Neuronal stem cell (in vitro differentiated cells): ENCODE measurements at regions not wholly inside any gene's neighbourhood (a gene's known extent, or its start where the extent isn't known, plus 50 kb on each side); places are given as distances from the start of the nearest gene placed in this dataset.
A peak's percentile ranks its signal among the peaks of the same experiment; 100 is the strongest.

Source experiments
- DNase-seq: peaks from one replicate; pipeline ENCODE4 v3.0.0-alpha.2; 2013; ENCODE audit warnings: low spot score
- H2AFZ ChIP-seq: one replicate; pipeline ENCODE4 v1.6.1; 2013; ENCODE audit warnings: mild to moderate bottlenecking, low read length, inconsistent platforms
- H2AK5ac ChIP-seq: 2 replicates; pipeline ENCODE4 v1.6.1; 2013; ENCODE audit warnings: low read depth, mild to moderate bottlenecking, inconsistent platforms, low read length, moderate library complexity, mixed read lengths
- H2BK120ac ChIP-seq: 2 replicates; pipeline ENCODE4 v1.6.1; 2013; ENCODE audit warnings: low read depth, mild to moderate bottlenecking, inconsistent platforms, low read length, moderate library complexity, mixed read lengths
- H2BK12ac ChIP-seq: one replicate; pipeline ENCODE4 v1.6.1; 2013; ENCODE audit warnings: low read length, inconsistent platforms
- H2BK15ac ChIP-seq: 2 replicates; pipeline ENCODE4 v1.6.1; 2013; ENCODE audit warnings: mild to moderate bottlenecking, low read length, inconsistent platforms, mixed read lengths
- H2BK5ac ChIP-seq: one replicate; pipeline ENCODE4 v1.6.1; 2013; ENCODE audit warnings: inconsistent platforms, mild to moderate bottlenecking, low read length, moderate library complexity
- H3K14ac ChIP-seq: one replicate; pipeline ENCODE4 v1.6.1; 2013; ENCODE audit warnings: low read length, inconsistent platforms
- H3K18ac ChIP-seq: 2 replicates; pipeline ENCODE4 v1.6.1; 2013; ENCODE audit warnings: low read length, inconsistent platforms
- H3K23ac ChIP-seq: 2 replicates; pipeline ENCODE4 v1.6.1; 2013; ENCODE audit warnings: low read depth, mild to moderate bottlenecking, mixed read lengths, low read length, inconsistent platforms; ENCODE audit not compliant: poor library complexity
- H3K27ac ChIP-seq: replicated peaks from 3 replicates; pipeline ENCODE4 v1.5.1; 2013; ENCODE audit warnings: low read length, inconsistent platforms
- H3K27me3 ChIP-seq, 3 experiments: 2 replicates each; pipeline ENCODE4 v1.6.1; 2013; ENCODE audit warnings: low read length in 3 of 3, mild to moderate bottlenecking in 2 of 3, inconsistent platforms in 1 of 3, low read depth in 1 of 3, mixed read lengths in 1 of 3, moderate library complexity in 1 of 3; ENCODE audit not compliant: control insufficient read depth in 3 of 3, insufficient read depth in 3 of 3
- H3K36me3 ChIP-seq, 2 donors: replicated peaks in 1 of 2; 2 replicates each; pipeline ENCODE4 v1.6.1; 2013; ENCODE audit warnings: low read length in 2 of 2; ENCODE audit not compliant: control insufficient read depth in 2 of 2, insufficient read depth in 2 of 2
- H3K4ac ChIP-seq: 2 replicates; pipeline ENCODE4 v1.6.1; 2013; ENCODE audit warnings: inconsistent platforms, mild to moderate bottlenecking, low read length, moderate library complexity
- H3K4me1 ChIP-seq, 2 donors: 1 replicate in 1 of 2; 2 replicates in 1 of 2; pipeline ENCODE4 v1.6.1; 2013; ENCODE audit warnings: low read length in 2 of 2, low read depth in 1 of 2; ENCODE audit not compliant: control insufficient read depth in 2 of 2, insufficient read depth in 1 of 2
- H3K4me2 ChIP-seq: one replicate; pipeline ENCODE4 v1.6.1; 2013; ENCODE audit warnings: mild to moderate bottlenecking, low read length, inconsistent platforms; ENCODE audit not compliant: insufficient read depth, poor library complexity, severe bottlenecking
- H3K4me3 ChIP-seq, 2 donors: 2 replicates each; pipeline ENCODE4 v1.5.1; 2013; ENCODE audit warnings: low read length in 2 of 2, mild to moderate bottlenecking in 2 of 2, inconsistent platforms in 1 of 2, moderate library complexity in 1 of 2
- H3K79me1 ChIP-seq: one replicate; pipeline ENCODE4 v1.6.1; 2013; ENCODE audit warnings: low read depth, mild to moderate bottlenecking, inconsistent platforms, low read length, moderate library complexity
- H3K9ac ChIP-seq: one replicate; pipeline ENCODE4 v1.6.1; 2013; ENCODE audit warnings: mild to moderate bottlenecking, low read depth, low read length, inconsistent platforms; ENCODE audit not compliant: poor library complexity
- H3K9me3 ChIP-seq, 2 donors: replicated peaks in 1 of 2; 2 replicates each; pipeline versions ENCODE3 to v1.6.1; 2013; ENCODE audit warnings: low read length in 2 of 2, mild to moderate bottlenecking in 2 of 2, inconsistent platforms in 1 of 2, low read depth in 1 of 2, mixed read lengths in 1 of 2, moderate library complexity in 1 of 2; ENCODE audit not compliant: control insufficient read depth in 2 of 2, insufficient read depth in 1 of 2
- H4K8ac ChIP-seq: one replicate; pipeline ENCODE4 v1.6.1; 2013; ENCODE audit warnings: low read depth, mild to moderate bottlenecking, inconsistent platforms, low read length, moderate library complexity
- H4K91ac ChIP-seq: one replicate; pipeline ENCODE4 v1.6.1; 2013; ENCODE audit warnings: low read length, low read depth, mild to moderate bottlenecking, inconsistent platforms; ENCODE audit not compliant: poor library complexity
- WGBS, 2 donors: extraction: QIAGEN DNeasy Blood & Tissue Kit; methylation state at CpG; one replicate each; pipeline ENCODE4 v1.1.7; 2013; ENCODE audit warnings: missing lambda C conversion rate in 2 of 2, mixed read lengths in 1 of 2; ENCODE audit not compliant: insufficient read length in 2 of 2, insufficient replicate concordance in 1 of 2; ENCODE audit errors: extremely low coverage in 2 of 2; 5-methylcytosine and 5-hydroxymethylcytosine counted together

DNA sequence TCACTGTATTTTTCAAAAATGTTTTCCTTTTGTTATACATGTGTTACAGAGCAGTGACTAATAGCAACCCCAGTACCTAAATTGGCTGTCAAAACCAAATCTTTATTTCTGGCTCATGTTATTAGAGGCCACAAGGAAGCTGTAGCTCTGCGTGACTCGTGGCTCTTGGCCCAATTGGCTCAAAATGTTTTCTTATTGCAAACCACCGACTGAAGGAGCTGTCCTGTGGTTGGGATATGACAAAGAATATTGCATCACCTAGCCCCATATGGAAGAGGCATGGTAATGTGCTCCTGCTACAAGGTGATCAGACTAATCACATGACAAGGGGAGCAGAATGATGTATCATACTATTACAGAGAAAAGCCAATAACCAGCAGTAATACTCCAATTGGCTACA lies 1058.5 kb downstream of the CBLN2 start:
- Histone ChIP-seq H3K4me1 (no peaks in the 10 kb centered on the region), H4K91ac (no peak overlapping the region), H3K4me3 (no peak overlapping the region), H3K9ac (no peak overlapping the region), H4K8ac (no peak overlapping the region), H2BK120ac (no peak overlapping the region), H2BK5ac (no peak overlapping the region), H3K23ac (no peak overlapping the region), H3K9me3 (no peaks in the 10 kb centered on the region), H3K18ac (no peak overlapping the region), H3K4ac (no peak overlapping the region), H2BK12ac (no peak overlapping the region), H3K27ac (no peak overlapping the region), H3K79me1 (no peaks in the 10 kb centered on the region), H3K14ac (no peak overlapping the region), H3K27me3 (no peaks in the 10 kb centered on the region), H2AFZ (no peak overlapping the region), H2AK5ac (no peak overlapping the region), H3K36me3 (no peaks in the 10 kb centered on the region), H2BK15ac (no peak overlapping the region), H3K4me2 (no peak overlapping the region)
- WGBS, 2 donors: no CpG with 5 or more reads among the region's 3 CpGs
- DNase-seq: no peak

DNA sequence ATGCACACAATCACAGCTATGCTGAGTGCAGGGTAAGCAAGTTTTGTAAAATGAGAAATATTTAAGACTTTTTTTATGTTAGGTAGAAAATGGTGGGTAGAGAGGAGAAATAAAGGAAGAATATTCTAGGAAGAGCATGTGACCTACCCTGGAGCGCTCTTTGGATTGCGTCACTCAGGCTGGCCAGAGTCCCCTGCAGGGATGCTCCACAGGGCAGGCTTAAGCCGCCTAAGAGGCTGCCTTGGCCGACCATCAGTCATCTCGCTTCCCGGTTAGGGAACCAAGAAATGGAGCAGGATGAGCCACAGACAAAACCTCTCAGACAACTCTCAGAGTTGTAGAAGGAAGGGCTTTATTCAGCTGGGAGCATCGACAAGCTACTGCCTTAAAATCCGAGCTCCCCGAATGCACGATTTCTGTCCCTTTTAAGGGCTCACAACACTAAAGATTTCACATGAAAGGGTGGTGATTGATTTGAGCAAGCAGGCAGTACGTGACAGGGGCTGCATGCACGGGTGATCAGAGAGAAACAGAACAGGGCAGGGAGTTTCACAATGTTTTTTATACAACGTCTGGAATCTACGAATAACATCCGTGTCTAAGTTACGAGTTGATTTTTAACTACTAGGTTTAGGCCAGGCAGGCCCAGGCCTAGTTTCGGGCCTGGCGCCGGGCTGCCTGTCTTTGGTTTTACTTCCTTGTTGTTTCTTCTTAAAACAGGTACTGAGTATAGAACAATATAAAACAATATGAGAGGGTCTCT lies 1072.0 kb downstream of the CBLN2 start:
- no peak overlapping the region for H3K18ac ChIP-seq
- H3K4me1 ChIP-seq: no peaks in the 10 kb centered on the region
- H2BK12ac ChIP-seq: no peak overlapping the region
- no peaks in the 10 kb centered on the region for H3K79me1 ChIP-seq
- H3K14ac ChIP-seq: no peak overlapping the region
- H3K23ac ChIP-seq: no peak overlapping the region
- peak overlapping the region; percentile 86 for H2AFZ ChIP-seq
- H3K9ac ChIP-seq: no peak overlapping the region
- no peak overlapping the region for H2BK120ac ChIP-seq
- H3K4me3 ChIP-seq: no peak overlapping the region
- no peaks in the 10 kb centered on the region for H3K36me3 ChIP-seq
- H4K91ac ChIP-seq: no peak overlapping the region
- H2BK5ac ChIP-seq: no peak overlapping the region
- no peak overlapping the region for H3K27ac ChIP-seq
- H4K8ac ChIP-seq: no peak overlapping the region
- no peak for DNase-seq
- H3K4ac ChIP-seq: no peak overlapping the region
- H2AK5ac ChIP-seq: no peak overlapping the region
- no peak overlapping the region for H3K4me2 ChIP-seq
- no peak overlapping the region for H2BK15ac ChIP-seq
- no peaks in the 10 kb centered on the region for H3K9me3 ChIP-seq
- no peaks in the 10 kb centered on the region for H3K27me3 ChIP-seq
- no CpG with 5 or more reads among the region's 19 CpGs for WGBS, 2 donors

DNA sequence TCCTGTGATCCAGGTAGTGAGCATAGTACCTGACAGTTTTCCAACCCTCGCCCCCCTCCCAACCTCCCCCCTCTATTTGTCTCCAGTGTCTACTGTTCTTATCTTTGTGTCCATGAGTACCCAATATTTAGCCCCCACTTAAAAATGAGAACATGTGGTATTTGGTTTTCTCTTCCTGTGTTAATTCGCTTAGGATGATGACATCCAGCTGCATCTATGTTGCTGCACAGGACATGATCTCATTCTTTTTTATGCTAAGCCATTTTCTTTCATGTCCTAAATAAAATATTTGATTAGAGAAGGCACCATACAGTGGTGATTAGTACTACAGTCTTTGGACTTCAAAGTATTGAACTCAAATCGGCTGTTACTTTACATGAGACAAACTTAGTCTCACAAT lies 1087.9 kb downstream of the CBLN2 start:
- H3K4me2 ChIP-seq: no peak overlapping the region
- no peak overlapping the region for H2BK15ac ChIP-seq
- H2BK120ac ChIP-seq: no peak overlapping the region
- no peaks in the 10 kb centered on the region for H3K36me3 ChIP-seq
- H2AK5ac ChIP-seq: no peak overlapping the region
- no CpG with 5 or more reads among the region's 3 CpGs for WGBS, 2 donors
- DNase-seq: no peak
- no peak overlapping the region for H2AFZ ChIP-seq
- H4K8ac ChIP-seq: no peak overlapping the region
- H3K4me1 ChIP-seq: no peaks in the 10 kb centered on the region
- H3K14ac ChIP-seq: no peak overlapping the region
- no peak overlapping the region for H3K27ac ChIP-seq
- H3K9ac ChIP-seq: no peak overlapping the region
- H2BK12ac ChIP-seq: no peak overlapping the region
- H3K9me3 ChIP-seq: no peaks in the 10 kb centered on the region
- H3K4ac ChIP-seq: no peak overlapping the region
- H2BK5ac ChIP-seq: no peak overlapping the region
- H3K79me1 ChIP-seq: no peaks in the 10 kb centered on the region
- no peak overlapping the region for H3K23ac ChIP-seq
- no peak overlapping the region for H3K18ac ChIP-seq
- no peak overlapping the region for H4K91ac ChIP-seq
- H3K4me3 ChIP-seq: no peak overlapping the region
- H3K27me3 ChIP-seq: no peaks in the 10 kb centered on the region

DNA sequence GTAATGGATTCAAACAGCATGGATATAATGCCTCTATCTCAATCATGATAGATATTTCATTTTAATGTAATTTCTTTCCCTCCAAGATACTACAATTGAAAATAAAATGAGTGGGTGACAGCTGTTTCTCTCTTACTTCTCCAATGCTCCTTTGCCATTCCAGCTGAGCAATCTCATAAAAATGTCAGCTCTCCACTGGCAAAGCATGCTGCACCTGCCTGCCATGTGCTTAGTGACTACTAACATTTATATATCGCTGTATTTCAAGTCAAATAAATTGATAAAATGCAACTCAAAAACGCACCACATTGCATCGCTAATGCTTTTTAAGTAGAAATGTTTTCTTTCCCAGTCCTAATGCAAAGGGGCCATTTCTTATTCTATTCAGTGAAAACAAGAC lies 1093.9 kb downstream of the CBLN2 start:
- no peak overlapping the region for H3K27ac ChIP-seq
- no peaks in the 10 kb centered on the region for H3K9me3 ChIP-seq
- no peak overlapping the region for H2BK120ac ChIP-seq
- no peak overlapping the region for H3K9ac ChIP-seq
- H3K36me3 ChIP-seq: no peaks in the 10 kb centered on the region
- no peak for DNase-seq
- H4K8ac ChIP-seq: no peak overlapping the region
- H3K18ac ChIP-seq: no peak overlapping the region
- H2AFZ ChIP-seq: no peak overlapping the region
- no peak overlapping the region for H2BK12ac ChIP-seq
- H3K4me3 ChIP-seq: no peak overlapping the region
- H3K14ac ChIP-seq: no peak overlapping the region
- no peak overlapping the region for H4K91ac ChIP-seq
- H3K23ac ChIP-seq: no peak overlapping the region
- H2BK5ac ChIP-seq: no peak overlapping the region
- H3K4ac ChIP-seq: no peak overlapping the region
- no peak overlapping the region for H2BK15ac ChIP-seq
- WGBS, 2 donors: no CpG with 5 or more reads among the region's 3 CpGs
- H2AK5ac ChIP-seq: no peak overlapping the region
- H3K4me2 ChIP-seq: no peak overlapping the region
- H3K27me3 ChIP-seq: no peaks in the 10 kb centered on the region
- no peaks in the 10 kb centered on the region for H3K79me1 ChIP-seq
- H3K4me1 ChIP-seq: no peaks in the 10 kb centered on the region
